ENCODE measurements at regions not wholly inside any gene's neighbourhood (a gene's known extent, or its start where the extent isn't known, plus 50 kb on each side); places are given as distances from the start of the nearest gene placed in this dataset.

GRCh38 chr10:3274414-3274813, 101.8 kb upstream of the PITRM1 start:
- Histone ChIP-seq H3K4me1 (ENCODE audit: control insufficient read depth in 1 of 2, insufficient read depth in 2 of 2, low read length in 2 of 2) (no peaks in the 10 kb centered on the region), H3K36me3 (ENCODE audit: control insufficient read depth in 1 of 2, insufficient read depth in 2 of 2, low read length in 2 of 2) (no peaks in the 10 kb centered on the region), H3K9me3 (ENCODE audit: control insufficient read depth in 1 of 2, low read length in 2 of 2) (no peaks in the 10 kb centered on the region), H3K4me3 (ENCODE audit: low read depth in 1 of 2, low read length in 2 of 2) (no peak overlapping the region), H3K27me3 (ENCODE audit: low read depth, low read length) (no peaks in the 10 kb centered on the region), H3K27ac (ENCODE audit: low read length) (no peak overlapping the region)

DNA sequence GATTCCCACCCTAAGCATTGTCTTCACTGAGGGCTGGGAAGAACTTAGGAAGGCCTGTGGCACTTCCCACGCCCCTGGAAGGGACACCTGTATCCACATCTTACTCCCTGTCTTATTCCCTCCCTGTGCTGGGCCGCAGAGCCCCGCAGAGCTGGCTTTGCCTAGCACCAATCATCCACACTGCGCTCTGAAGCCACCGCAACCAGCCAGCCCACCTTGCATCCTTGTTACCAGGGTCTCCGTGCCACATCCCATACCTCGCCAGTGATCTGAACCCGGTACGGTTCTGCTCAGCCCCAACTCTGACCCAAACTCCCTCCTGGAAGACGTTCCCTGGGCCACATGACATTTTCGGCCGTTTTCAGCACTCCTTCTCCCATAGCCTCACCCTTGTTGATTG, 101.4 kb upstream of the PITRM1 start:
- Histone ChIP-seq H3K4me1 (ENCODE audit: control insufficient read depth in 1 of 2, insufficient read depth in 2 of 2, low read length in 2 of 2) (no peaks in the 10 kb centered on the region), H3K36me3 (ENCODE audit: control insufficient read depth in 1 of 2, insufficient read depth in 2 of 2, low read length in 2 of 2) (no peaks in the 10 kb centered on the region), H3K9me3 (ENCODE audit: control insufficient read depth in 1 of 2, low read length in 2 of 2) (no peaks in the 10 kb centered on the region), H3K27me3 (ENCODE audit: low read depth, low read length) (no peaks in the 10 kb centered on the region), H3K4me3 (ENCODE audit: low read depth in 1 of 2, low read length in 2 of 2) (no peak overlapping the region), H3K27ac (ENCODE audit: low read length) (no peak overlapping the region)

DNA sequence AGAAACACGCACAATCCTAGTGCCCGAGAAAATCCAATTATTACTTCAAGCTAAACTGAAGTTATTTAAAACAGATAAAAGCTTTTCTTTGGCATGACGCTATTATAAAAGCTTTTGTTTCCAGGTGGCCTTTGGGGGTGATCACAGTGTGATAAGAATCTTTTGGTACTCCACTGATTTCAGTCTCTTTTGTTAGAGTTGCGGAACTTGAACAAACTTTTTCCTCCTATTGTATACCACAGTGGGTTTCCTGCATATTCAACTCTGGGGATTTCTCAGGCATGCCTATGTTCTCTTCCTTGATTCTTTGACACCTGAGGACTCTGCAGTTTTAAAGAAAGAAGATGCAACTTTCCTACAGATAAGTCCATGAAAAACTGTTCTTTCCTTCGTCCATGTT, 99.7 kb upstream of the PITRM1 start:
- H3K27ac ChIP-seq (ENCODE audit: low read length): no peak overlapping the region
- no peak overlapping the region for H3K4me3 ChIP-seq (ENCODE audit: low read depth in 1 of 2, low read length in 2 of 2)
- no peaks in the 10 kb centered on the region for H3K9me3 ChIP-seq (ENCODE audit: control insufficient read depth in 1 of 2, low read length in 2 of 2)
- no peaks in the 10 kb centered on the region for H3K27me3 ChIP-seq (ENCODE audit: low read depth, low read length)
- no peaks in the 10 kb centered on the region for H3K36me3 ChIP-seq (ENCODE audit: control insufficient read depth in 1 of 2, insufficient read depth in 2 of 2, low read length in 2 of 2)
- H3K4me1 ChIP-seq (ENCODE audit: control insufficient read depth in 1 of 2, insufficient read depth in 2 of 2, low read length in 2 of 2): no peaks in the 10 kb centered on the region

DNA sequence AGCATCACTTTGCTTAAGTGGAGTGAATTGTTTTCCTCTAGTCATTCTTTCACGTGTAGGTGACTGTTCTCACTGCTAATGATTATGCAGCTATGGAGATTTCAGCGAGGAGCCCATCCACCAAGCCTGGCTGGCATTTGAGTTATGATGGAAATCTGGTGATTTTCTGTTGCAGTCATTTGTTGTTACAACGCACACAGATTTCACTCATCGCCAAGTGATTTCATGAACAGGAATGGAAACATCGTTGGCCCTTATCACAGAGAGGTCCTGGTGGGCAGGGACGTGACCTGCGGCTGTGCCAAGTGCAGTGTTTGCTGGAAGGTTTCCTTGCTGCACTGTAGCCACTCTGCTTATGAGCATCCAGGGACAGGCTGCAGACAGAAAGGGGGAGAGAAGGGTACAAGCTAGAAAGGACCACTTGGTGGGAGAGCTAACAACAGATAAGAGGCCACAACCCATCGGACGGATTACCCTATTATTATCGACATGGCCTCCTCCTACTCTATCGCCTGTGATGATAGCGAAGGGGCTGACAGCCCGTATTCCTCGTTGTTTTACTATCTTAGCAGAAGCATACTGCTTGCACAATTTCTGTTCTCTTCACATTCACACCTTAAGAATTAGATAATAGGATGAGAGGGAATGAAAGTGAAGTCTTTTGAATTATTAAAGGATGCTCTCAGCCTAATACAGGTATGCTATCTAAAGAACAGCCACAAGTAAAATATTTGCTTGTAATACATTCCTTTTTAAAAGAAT, 99.0 kb upstream of the PITRM1 start:
- H3K27me3 ChIP-seq (ENCODE audit: low read depth, low read length): no peaks in the 10 kb centered on the region
- no peaks in the 10 kb centered on the region for H3K4me1 ChIP-seq (ENCODE audit: control insufficient read depth in 1 of 2, insufficient read depth in 2 of 2, low read length in 2 of 2)
- H3K9me3 ChIP-seq (ENCODE audit: control insufficient read depth in 1 of 2, low read length in 2 of 2): no peaks in the 10 kb centered on the region
- H3K36me3 ChIP-seq (ENCODE audit: control insufficient read depth in 1 of 2, insufficient read depth in 2 of 2, low read length in 2 of 2): no peaks in the 10 kb centered on the region
- H3K27ac ChIP-seq (ENCODE audit: low read length): no peak overlapping the region
- no peak overlapping the region for H3K4me3 ChIP-seq (ENCODE audit: low read depth in 1 of 2, low read length in 2 of 2)

GRCh38 chr10:3270577-3271316, 98.2 kb upstream of the PITRM1 start:
- no peak overlapping the region for H3K27ac ChIP-seq (ENCODE audit: low read length)
- no peaks in the 10 kb centered on the region for H3K9me3 ChIP-seq (ENCODE audit: control insufficient read depth in 1 of 2, low read length in 2 of 2)
- H3K27me3 ChIP-seq (ENCODE audit: low read depth, low read length): no peaks in the 10 kb centered on the region
- no peaks in the 10 kb centered on the region for H3K4me1 ChIP-seq (ENCODE audit: control insufficient read depth in 1 of 2, insufficient read depth in 2 of 2, low read length in 2 of 2)
- no peaks in the 10 kb centered on the region for H3K36me3 ChIP-seq (ENCODE audit: control insufficient read depth in 1 of 2, insufficient read depth in 2 of 2, low read length in 2 of 2)
- no peak overlapping the region for H3K4me3 ChIP-seq (ENCODE audit: low read depth in 1 of 2, low read length in 2 of 2)

GRCh38 chr10:3268025-3268424, 95.4 kb upstream of the PITRM1 start:
- H3K27me3 ChIP-seq (ENCODE audit: low read depth, low read length): no peaks in the 10 kb centered on the region
- no peak overlapping the region for H3K4me3 ChIP-seq (ENCODE audit: low read depth in 1 of 2, low read length in 2 of 2)
- H3K27ac ChIP-seq (ENCODE audit: low read length): no peak overlapping the region
- no peaks in the 10 kb centered on the region for H3K36me3 ChIP-seq (ENCODE audit: control insufficient read depth in 1 of 2, insufficient read depth in 2 of 2, low read length in 2 of 2)
- H3K4me1 ChIP-seq (ENCODE audit: control insufficient read depth in 1 of 2, insufficient read depth in 2 of 2, low read length in 2 of 2): no peaks in the 10 kb centered on the region
- no peaks in the 10 kb centered on the region for H3K9me3 ChIP-seq (ENCODE audit: control insufficient read depth in 1 of 2, low read length in 2 of 2)

GRCh38 chr10:3265088-3265487, 92.5 kb upstream of the PITRM1 start:
- no peak overlapping the region for H3K27ac ChIP-seq (ENCODE audit: low read length)
- no peak overlapping the region for H3K4me3 ChIP-seq (ENCODE audit: low read depth in 1 of 2, low read length in 2 of 2)
- H3K4me1 ChIP-seq (ENCODE audit: control insufficient read depth in 1 of 2, insufficient read depth in 2 of 2, low read length in 2 of 2): no peaks in the 10 kb centered on the region

GRCh38 chr10:3264161-3264761, 91.7 kb upstream of the PITRM1 start:
- Histone ChIP-seq H3K27me3 (ENCODE audit: low read depth, low read length) (no peaks in the 10 kb centered on the region), H3K36me3 (ENCODE audit: control insufficient read depth in 1 of 2, insufficient read depth in 2 of 2, low read length in 2 of 2) (no peaks in the 10 kb centered on the region), H3K4me1 (ENCODE audit: control insufficient read depth in 1 of 2, insufficient read depth in 2 of 2, low read length in 2 of 2) (no peaks in the 10 kb centered on the region), H3K9me3 (ENCODE audit: control insufficient read depth in 1 of 2, low read length in 2 of 2) (no peaks in the 10 kb centered on the region), H3K4me3 (ENCODE audit: low read depth in 1 of 2, low read length in 2 of 2) (no peak overlapping the region), H3K27ac (ENCODE audit: low read length) (no peak overlapping the region)

More at GRCh38 chr10:3265088-3265487, 92.5 kb upstream of the PITRM1 start:
- Histone ChIP-seq H3K27me3 (ENCODE audit: low read depth, low read length) (no peaks in the 10 kb centered on the region), H3K36me3 (ENCODE audit: control insufficient read depth in 1 of 2, insufficient read depth in 2 of 2, low read length in 2 of 2) (no peaks in the 10 kb centered on the region), H3K9me3 (ENCODE audit: control insufficient read depth in 1 of 2, low read length in 2 of 2) (no peaks in the 10 kb centered on the region)

DNA sequence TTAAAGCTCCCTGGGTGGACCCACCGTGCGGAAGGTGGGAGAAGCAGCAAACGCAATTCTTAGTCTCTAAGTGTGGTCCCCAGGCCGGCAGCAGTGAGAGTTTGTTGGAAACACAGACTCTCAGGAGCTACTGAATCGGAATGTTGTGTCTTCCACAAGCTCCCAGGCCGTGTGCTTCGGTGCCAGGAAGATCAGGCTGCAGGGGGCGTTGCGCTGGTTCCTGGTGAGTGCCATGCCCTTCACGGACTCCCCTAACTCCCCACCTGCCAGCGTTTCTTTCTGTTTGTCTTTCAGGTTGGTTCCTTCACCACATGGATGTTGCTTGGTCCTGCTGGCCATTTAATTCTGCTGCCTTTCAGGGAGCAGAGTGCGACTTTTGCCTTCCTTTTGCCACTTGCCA, 91.2 kb upstream of the PITRM1 start:
- Histone ChIP-seq H3K36me3 (ENCODE audit: control insufficient read depth in 1 of 2, insufficient read depth in 2 of 2, low read length in 2 of 2) (no peaks in the 10 kb centered on the region), H3K4me1 (ENCODE audit: control insufficient read depth in 1 of 2, insufficient read depth in 2 of 2, low read length in 2 of 2) (no peaks in the 10 kb centered on the region), H3K4me3 (ENCODE audit: low read depth in 1 of 2, low read length in 2 of 2) (no peak overlapping the region), H3K27ac (ENCODE audit: low read length) (no peak overlapping the region), H3K9me3 (ENCODE audit: control insufficient read depth in 1 of 2, low read length in 2 of 2) (no peaks in the 10 kb centered on the region), H3K27me3 (ENCODE audit: low read depth, low read length) (no peaks in the 10 kb centered on the region)

GRCh38 chr10:3263082-3263481, 90.5 kb upstream of the PITRM1 start:
- no peaks in the 10 kb centered on the region for H3K4me1 ChIP-seq (ENCODE audit: control insufficient read depth in 1 of 2, insufficient read depth in 2 of 2, low read length in 2 of 2)
- no peak overlapping the region for H3K27ac ChIP-seq (ENCODE audit: low read length)
- H3K4me3 ChIP-seq (ENCODE audit: low read depth in 1 of 2, low read length in 2 of 2): no peak overlapping the region
- no peaks in the 10 kb centered on the region for H3K9me3 ChIP-seq (ENCODE audit: control insufficient read depth in 1 of 2, low read length in 2 of 2)
- no peaks in the 10 kb centered on the region for H3K27me3 ChIP-seq (ENCODE audit: low read depth, low read length)
- H3K36me3 ChIP-seq (ENCODE audit: control insufficient read depth in 1 of 2, insufficient read depth in 2 of 2, low read length in 2 of 2): no peaks in the 10 kb centered on the region

GRCh38 chr10:3261921-3262320, 89.3 kb upstream of the PITRM1 start:
- Histone ChIP-seq H3K4me3 (ENCODE audit: low read depth in 1 of 2, low read length in 2 of 2) (no peak overlapping the region), H3K4me1 (ENCODE audit: control insufficient read depth in 1 of 2, insufficient read depth in 2 of 2, low read length in 2 of 2) (no peaks in the 10 kb centered on the region), H3K36me3 (ENCODE audit: control insufficient read depth in 1 of 2, insufficient read depth in 2 of 2, low read length in 2 of 2) (no peaks in the 10 kb centered on the region), H3K9me3 (ENCODE audit: control insufficient read depth in 1 of 2, low read length in 2 of 2) (no peaks in the 10 kb centered on the region), H3K27ac (ENCODE audit: low read length) (no peak overlapping the region), H3K27me3 (ENCODE audit: low read depth, low read length) (no peaks in the 10 kb centered on the region)
